GM12874 (cell line): ENCODE measurements at regions not wholly inside any gene's neighbourhood (a gene's known extent, or its start where the extent isn't known, plus 50 kb on each side); places are given as distances from the start of the nearest gene placed in this dataset.

ENCODE experiments used
- CTCF ChIP-seq: IDR thresholded peaks from 2 replicates; pipeline ENCODE4 v1.5.1; 2011; ENCODE audit warnings: low read depth, mild to moderate bottlenecking, control low read depth, low read length, moderate library complexity; ENCODE audit not compliant: insufficient read depth

GRCh38 chr1:234972411-234973191 lies 156.0 kb downstream of the TOMM20 start:
- no peak for TF ChIP-seq CTCF

DNA sequence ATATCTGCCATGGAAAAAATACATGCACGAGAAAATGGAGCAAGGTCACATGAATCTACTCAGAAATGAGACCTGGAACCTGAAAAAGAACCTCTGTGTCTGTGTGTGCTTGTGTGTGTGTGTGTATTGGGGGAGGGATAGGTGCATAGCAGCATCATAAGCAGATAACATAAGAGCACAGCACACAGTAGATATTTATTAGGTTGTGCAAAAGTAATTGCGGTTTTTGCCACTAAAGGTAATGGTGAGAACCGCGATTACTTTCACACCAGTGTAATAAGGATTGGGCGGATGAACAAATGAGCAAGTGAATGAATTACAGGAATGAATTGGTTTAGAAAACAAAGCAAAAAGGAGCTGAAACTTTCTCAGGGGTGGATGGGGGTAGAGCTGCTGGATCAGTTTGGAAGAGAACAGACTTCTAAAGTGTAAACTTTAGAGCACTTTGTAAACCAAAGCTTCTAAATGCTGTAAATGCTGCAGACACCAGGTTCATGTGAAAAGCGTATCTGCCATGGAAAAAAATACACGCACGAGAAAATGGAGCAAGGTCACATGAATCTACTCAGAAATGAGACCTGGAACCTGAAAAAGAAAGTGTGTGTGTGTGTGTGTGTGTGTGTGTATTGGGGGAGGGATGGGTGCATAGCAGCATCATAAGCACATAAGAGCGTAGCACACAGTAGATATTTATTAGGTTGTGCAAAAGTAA lies 156.9 kb downstream of the TOMM20 start:
- TF ChIP-seq CTCF, result no peak

DNA sequence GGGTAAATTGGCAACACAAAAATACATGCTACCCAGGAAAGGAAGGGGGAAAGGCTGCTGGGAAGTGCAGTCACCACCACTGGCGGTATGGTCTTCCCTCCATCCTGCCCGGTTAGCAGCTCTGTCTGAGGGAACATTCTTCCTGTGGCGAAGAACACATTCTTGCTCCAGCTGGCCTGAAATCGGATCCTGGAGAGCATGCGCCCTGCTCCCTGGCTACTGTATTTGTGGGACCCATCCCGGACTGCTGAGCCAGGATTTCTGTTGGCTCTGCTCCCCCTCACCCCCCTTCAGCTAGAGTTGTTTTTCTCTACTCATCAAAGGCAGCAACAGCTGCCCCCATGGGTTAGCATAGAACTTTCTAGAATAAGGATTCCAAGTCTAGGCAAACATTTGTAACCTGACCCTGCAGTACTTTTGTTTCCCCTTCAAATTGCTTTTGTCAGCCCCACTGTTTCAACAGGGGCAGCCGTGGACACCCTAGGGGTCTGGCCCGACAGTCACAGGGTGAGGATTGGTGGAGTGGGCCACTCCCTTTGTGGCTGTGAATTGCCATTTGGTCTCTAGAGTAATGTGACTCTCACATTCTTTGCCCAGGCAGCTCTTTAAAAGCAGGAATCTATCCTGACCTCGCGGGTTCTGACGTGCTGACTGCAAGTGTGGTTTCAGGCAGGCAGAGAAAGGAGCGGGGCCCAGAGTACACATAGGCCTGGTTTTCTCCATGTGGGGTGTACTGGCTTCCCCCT lies 157.7 kb downstream of the TOMM20 start:
- TF ChIP-seq CTCF, result no peak

GRCh38 chr1:234970401-234970730 lies 158.3 kb downstream of the TOMM20 start:
- TF ChIP-seq CTCF, result no peak

DNA sequence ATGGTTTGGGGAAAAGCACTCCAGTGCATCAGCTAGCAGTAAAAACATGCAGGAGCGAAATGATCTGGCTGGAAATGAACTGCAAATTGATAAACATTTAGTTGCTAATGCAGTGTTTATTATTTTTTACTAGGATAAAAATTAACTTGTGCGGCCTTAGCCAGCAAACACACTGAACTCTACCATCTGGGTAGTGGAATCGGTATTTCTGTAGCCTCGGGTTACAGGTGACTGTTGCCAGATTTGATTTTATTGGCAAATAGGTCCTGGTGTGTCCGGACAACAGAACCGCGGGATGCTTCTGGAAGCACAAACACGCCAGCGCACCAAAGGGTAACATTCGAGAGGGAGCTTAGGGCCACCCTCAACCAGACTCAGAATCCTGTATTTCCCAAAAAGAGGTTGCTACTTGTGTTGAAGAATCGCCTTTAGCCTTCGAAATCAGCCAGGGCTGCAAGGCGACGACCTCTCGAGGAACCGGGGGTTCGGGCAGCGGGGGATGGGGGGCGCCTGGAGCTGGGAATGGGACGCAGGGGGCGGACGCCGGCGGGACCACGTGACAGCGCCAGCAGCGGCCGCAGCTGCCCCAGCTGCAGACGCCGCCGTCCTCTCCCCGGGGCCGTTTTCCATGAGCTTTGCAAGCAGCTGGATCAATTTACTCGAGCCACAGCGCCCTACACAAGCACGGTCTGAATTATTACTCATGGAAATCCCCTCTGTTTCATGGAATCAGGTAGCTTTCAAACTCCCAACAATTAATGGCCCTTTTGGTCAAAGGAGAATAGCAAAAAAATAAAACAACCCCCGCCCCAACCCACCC lies 158.8 kb downstream of the TOMM20 start:
- TF ChIP-seq CTCF, result no peak

GRCh38 chr1:234969011-234969441 lies 159.6 kb downstream of the TOMM20 start:
- TF ChIP-seq CTCF, result no peak
